Gastrocnemius medialis (tissue), 4 donors: ENCODE measurements at regions not wholly inside any gene's neighbourhood (a gene's known extent, or its start where the extent isn't known, plus 50 kb on each side); places are given as distances from the start of the nearest gene placed in this dataset.

Source experiments
- ATAC-seq, 2 donors: fragments of 150-250 bp; one replicate each; pipeline ENCODE4 v1.9.1; 2016
- DNase-seq, 2 donors: peaks; one replicate each; pipeline ENCODE4 v3.0.0-alpha.2; 2019
- H3K27ac ChIP-seq, 4 donors: fragments of 200-600 bp; sonication (generic); 1 replicate in 1 of 4; 2 replicates in 3 of 4; pipeline ENCODE4 v1.5.1; 2016 to 2018; ENCODE audit warnings: mild to moderate bottlenecking in 2 of 4, moderate library complexity in 1 of 4
- H3K27me3 ChIP-seq, 3 donors: fragments of 200-600 bp; sonication (generic) in 2 of 3; 1 replicate in 1 of 3; 2 replicates in 2 of 3; pipeline versions ENCODE4 v1.5.1 to v1.6.0; 2016 to 2019; ENCODE audit warnings: mild to moderate bottlenecking in 1 of 3, moderate library complexity in 1 of 3
- H3K36me3 ChIP-seq, 2 donors: fragments of 200-600 bp; sonication (generic) in 1 of 2; one replicate each; pipeline ENCODE4 v1.5.1; 2017 to 2018
- H3K4me1 ChIP-seq, 2 donors: fragments of 200-600 bp; sonication (generic) in 1 of 2; one replicate each; pipeline ENCODE4 v1.5.1; 2016 to 2017; ENCODE audit warnings: mild to moderate bottlenecking in 2 of 2
- H3K4me3 ChIP-seq, 4 donors: fragments of 200-600 bp; sonication (generic) in 3 of 4; 1 replicate in 1 of 4; 2 replicates in 3 of 4; pipeline ENCODE4 v1.5.1; 2016 to 2019; ENCODE audit warnings: mild to moderate bottlenecking in 2 of 4
- H3K9me3 ChIP-seq, 3 donors: fragments of 200-600 bp; sonication (generic) in 2 of 3; 1 replicate in 1 of 3; 2 replicates in 2 of 3; pipeline ENCODE4 v1.5.1; 2016 to 2019
- POLR2A ChIP-seq, 2 donors: fragments of 450-650 bp; IDR thresholded peaks; one replicate each; pipeline ENCODE4 v1.6.1; 2017; ENCODE audit warnings: antibody characterized with exemption in 2 of 2, mild to moderate bottlenecking in 2 of 2, moderate library complexity in 2 of 2
- in situ Hi-C, 4 donors: fragments of 200-750 bp; cut with MboI; loops; one replicate each; pipeline versions ENCODE4 v1.15.0 to v1.8.0; 2017; ENCODE audit warnings: low sequenced_read_pairs in 4 of 4
- intact Hi-C: fragments of 100-400 bp; cut with DNase I; formaldehyde crosslinking; loops from one replicate; pipeline ENCODE4 v1.15.1; 2023; ENCODE audit warnings: low total_unique reads
- TF ChIP-seq, protein P1 (sequence below), 5 experiments: fragments of 450-650 bp in 3 of 5; fragments of 200-600 bp in 2 of 5; sonication (generic) in 2 of 5; IDR thresholded peaks in 4 of 5; conservative IDR thresholded peaks in 1 of 5; 1 replicate in 4 of 5; 2 replicates in 1 of 5; pipeline ENCODE4 v1.5.1; 2016 to 2019; ENCODE audit warnings: antibody characterized with exemption in 5 of 5, mild to moderate bottlenecking in 3 of 5, moderate library complexity in 3 of 5

DNA sequence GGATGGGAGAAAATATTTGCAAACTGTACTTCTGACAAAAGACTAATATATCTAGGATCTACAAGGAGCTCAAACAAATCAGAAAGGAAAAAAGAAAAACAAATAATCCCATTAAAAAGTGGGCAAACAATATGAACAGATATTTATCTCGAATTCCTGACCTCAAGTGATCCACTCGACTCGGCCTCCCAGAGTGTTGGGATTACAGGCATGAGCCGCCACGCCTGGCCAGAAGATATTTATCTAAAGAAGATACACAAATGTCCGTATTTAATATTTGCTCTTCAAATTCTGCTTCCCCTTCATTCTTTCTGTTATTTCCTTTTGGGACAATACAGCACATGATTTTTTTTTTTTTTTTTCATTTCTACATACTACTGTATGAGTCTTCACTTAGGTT lies 151.7 kb upstream of the GRM7 start:
- ATAC-seq: no peak

GRCh38 chr3:6714962-6715361 lies 146.0 kb upstream of the GRM7 start:
- in situ Hi-C loops (no loop called here), intact Hi-C loops (no loop called here)
- Histone ChIP-seq H3K36me3 (no peaks in the 10 kb centered on the region), H3K27ac (no peak overlapping the region), H3K4me1 (no peaks in the 10 kb centered on the region), H3K4me3 (no peak overlapping the region), H3K27me3 (no peaks in the 10 kb centered on the region), H3K9me3 (no peaks in the 10 kb centered on the region)
- no peak for ATAC-seq
- DNase-seq: no peak
- TF ChIP-seq, protein P1, sequence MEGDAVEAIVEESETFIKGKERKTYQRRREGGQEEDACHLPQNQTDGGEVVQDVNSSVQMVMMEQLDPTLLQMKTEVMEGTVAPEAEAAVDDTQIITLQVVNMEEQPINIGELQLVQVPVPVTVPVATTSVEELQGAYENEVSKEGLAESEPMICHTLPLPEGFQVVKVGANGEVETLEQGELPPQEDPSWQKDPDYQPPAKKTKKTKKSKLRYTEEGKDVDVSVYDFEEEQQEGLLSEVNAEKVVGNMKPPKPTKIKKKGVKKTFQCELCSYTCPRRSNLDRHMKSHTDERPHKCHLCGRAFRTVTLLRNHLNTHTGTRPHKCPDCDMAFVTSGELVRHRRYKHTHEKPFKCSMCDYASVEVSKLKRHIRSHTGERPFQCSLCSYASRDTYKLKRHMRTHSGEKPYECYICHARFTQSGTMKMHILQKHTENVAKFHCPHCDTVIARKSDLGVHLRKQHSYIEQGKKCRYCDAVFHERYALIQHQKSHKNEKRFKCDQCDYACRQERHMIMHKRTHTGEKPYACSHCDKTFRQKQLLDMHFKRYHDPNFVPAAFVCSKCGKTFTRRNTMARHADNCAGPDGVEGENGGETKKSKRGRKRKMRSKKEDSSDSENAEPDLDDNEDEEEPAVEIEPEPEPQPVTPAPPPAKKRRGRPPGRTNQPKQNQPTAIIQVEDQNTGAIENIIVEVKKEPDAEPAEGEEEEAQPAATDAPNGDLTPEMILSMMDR (IDR thresholded peaks at IDR 0.05 in 4 of 5, conservative IDR thresholded peaks at IDR 0.05 in 1 of 5): no peak
- no peak for TF ChIP-seq POLR2A (IDR thresholded peaks at IDR 0.05)

More for the DNA sequence above, 151.7 kb upstream of the GRM7 start:
- in situ Hi-C loops (no loop called here), intact Hi-C loops (no loop called here)
- no peak overlapping the region for H3K27ac ChIP-seq
- no peaks in the 10 kb centered on the region for H3K4me1 ChIP-seq
- TF ChIP-seq, protein P1 (IDR thresholded peaks at IDR 0.05 in 4 of 5, conservative IDR thresholded peaks at IDR 0.05 in 1 of 5): no peak
- no peak for TF ChIP-seq POLR2A (IDR thresholded peaks at IDR 0.05)
- DNase-seq: no peak
- no peak overlapping the region for H3K4me3 ChIP-seq
- H3K27me3 ChIP-seq: no peaks in the 10 kb centered on the region
- H3K9me3 ChIP-seq: no peaks in the 10 kb centered on the region
- no peaks in the 10 kb centered on the region for H3K36me3 ChIP-seq

DNA sequence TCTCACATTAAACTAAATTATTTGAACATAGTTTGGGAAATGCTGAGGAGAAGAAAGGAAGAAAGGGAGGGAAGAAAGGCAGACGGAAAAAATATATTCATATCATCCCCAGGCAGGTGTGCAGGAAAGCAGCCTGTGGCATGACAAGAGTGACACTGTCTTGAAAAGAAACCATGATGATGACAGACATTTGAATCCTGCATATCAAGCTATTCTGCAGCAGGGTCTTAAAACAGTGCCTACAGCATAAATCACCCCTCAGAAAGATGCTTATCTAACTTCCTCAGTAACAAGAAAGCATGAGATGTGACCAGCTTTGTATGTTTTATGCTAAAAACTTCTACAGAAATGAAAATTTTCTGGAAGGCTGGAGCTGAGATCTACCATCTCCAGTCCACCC lies 144.5 kb upstream of the GRM7 start:
- H3K4me1 ChIP-seq: no peaks in the 10 kb centered on the region
- in situ Hi-C loops: no loop called here
- H3K27me3 ChIP-seq: no peaks in the 10 kb centered on the region
- H3K27ac ChIP-seq: no peak overlapping the region
- no peak for ATAC-seq
- intact Hi-C loops: no loop called here
- no peak overlapping the region for H3K4me3 ChIP-seq
- TF ChIP-seq, protein P1 (IDR thresholded peaks at IDR 0.05 in 4 of 5, conservative IDR thresholded peaks at IDR 0.05 in 1 of 5): no peak
- no peak for DNase-seq
- no peaks in the 10 kb centered on the region for H3K9me3 ChIP-seq
- H3K36me3 ChIP-seq: no peaks in the 10 kb centered on the region

DNA sequence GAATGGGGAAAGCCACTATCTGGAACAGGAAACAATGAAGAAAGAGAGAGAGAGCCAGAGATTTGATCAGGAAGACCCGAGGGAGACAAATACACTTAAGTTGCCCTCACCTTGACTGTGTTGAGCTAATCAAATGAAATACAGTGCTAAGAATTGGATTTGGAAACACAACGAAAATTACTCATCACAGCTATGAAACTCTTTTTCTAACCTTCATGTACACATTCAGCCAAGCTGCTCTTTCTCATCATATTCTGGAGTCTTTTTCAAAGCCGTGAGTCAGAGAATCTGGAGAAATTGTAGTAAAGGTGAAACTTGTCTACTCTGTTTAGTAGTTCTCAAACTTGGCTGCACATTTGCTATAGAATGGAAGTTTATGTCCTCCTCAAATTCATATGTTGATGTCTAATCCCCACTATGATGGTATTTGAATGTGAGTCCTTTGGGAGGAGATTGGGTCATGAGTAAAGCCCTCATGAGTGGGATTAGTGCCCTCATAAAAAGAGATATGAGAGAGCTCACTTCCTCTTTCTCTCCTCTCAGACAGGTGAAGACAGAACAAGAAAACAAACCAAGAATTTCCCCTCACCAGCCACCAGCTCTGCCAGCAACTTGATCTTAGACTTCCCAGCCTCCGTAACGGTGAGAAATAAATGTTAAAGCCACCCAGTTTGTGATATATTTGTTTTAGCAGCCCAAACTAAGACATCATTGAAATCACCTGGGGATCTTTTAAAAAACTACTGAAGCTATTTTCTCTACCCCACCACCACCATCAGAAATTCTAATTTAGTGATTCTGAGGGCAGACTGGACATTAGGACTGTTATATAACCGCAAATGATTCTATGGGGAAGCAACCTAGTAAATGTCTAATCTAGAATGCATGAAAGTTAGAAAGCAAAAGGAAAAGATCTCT lies 143.6 kb upstream of the GRM7 start:
- DNase-seq: no peak
- Histone ChIP-seq H3K27me3 (no peaks in the 10 kb centered on the region), H3K27ac (no peak overlapping the region), H3K4me3 (no peak overlapping the region), H3K4me1 (no peaks in the 10 kb centered on the region), H3K36me3 (no peaks in the 10 kb centered on the region), H3K9me3 (no peaks in the 10 kb centered on the region)
- TF ChIP-seq, protein P1 (IDR thresholded peaks at IDR 0.05 in 4 of 5, conservative IDR thresholded peaks at IDR 0.05 in 1 of 5): no peak
- TF ChIP-seq POLR2A (IDR thresholded peaks at IDR 0.05): no peak
- in situ Hi-C loops (no loop called here), intact Hi-C loops (no loop called here)
- no peak for ATAC-seq
